ENCODE measurements at regions not wholly inside any gene's neighbourhood (a gene's known extent, or its start where the extent isn't known, plus 50 kb on each side); places are given as distances from the start of the nearest gene placed in this dataset.

GRCh38 chr18:5596585-5596984 is 52.8 kb upstream of the EPB41L3 start:
- no peak for DNase-seq (ENCODE audit: low read depth in 2 of 2)

Data from fibroblast of skin of left biceps (primary cell).